Nephron progenitor cell (in vitro differentiated cells): ENCODE measurements at regions not wholly inside any gene's neighbourhood (a gene's known extent, or its start where the extent isn't known, plus 50 kb on each side); places are given as distances from the start of the nearest gene placed in this dataset.
"Not testable (repeated sequence)": the region's sequence is repeated elsewhere in the genome, so short reads cannot be mapped to it uniquely, and the experiment has no call there.

Source experiments
- DNase-seq: peaks from one replicate; pipeline ENCODE4 v3.0.0; 2021
- H3K27ac Mint-ChIP-seq: 2 replicates; pipeline ENCODE4 v1.8.0; 2021; ENCODE audit warnings: mild to moderate bottlenecking, moderate library complexity, mixed read lengths
- H3K27me3 Mint-ChIP-seq: 2 replicates; pipeline ENCODE4 v1.8.0; 2021; ENCODE audit warnings: mild to moderate bottlenecking, low read depth, mixed read lengths; ENCODE audit not compliant: poor library complexity
- H3K36me3 Mint-ChIP-seq: 2 replicates; pipeline ENCODE4 v1.8.0; 2021; ENCODE audit warnings: low read depth, mixed read lengths
- H3K4me1 Mint-ChIP-seq: 2 replicates; pipeline ENCODE4 v1.8.0; 2021; ENCODE audit warnings: mixed read lengths
- H3K4me3 Mint-ChIP-seq: 2 replicates; pipeline ENCODE4 v1.8.0; 2021; ENCODE audit warnings: mild to moderate bottlenecking, moderate library complexity, mixed read lengths
- H3K9me3 Mint-ChIP-seq: 2 replicates; pipeline ENCODE4 v1.8.0; 2021; ENCODE audit warnings: mild to moderate bottlenecking, moderate library complexity, mixed read lengths
- TF ChIP-seq, protein P1 (sequence below): fragments of 200-600 bp; sonication (generic); IDR thresholded peaks from 2 replicates; pipeline ENCODE4 v1.5.0; 2021; ENCODE audit warnings: antibody characterized with exemption

DNA sequence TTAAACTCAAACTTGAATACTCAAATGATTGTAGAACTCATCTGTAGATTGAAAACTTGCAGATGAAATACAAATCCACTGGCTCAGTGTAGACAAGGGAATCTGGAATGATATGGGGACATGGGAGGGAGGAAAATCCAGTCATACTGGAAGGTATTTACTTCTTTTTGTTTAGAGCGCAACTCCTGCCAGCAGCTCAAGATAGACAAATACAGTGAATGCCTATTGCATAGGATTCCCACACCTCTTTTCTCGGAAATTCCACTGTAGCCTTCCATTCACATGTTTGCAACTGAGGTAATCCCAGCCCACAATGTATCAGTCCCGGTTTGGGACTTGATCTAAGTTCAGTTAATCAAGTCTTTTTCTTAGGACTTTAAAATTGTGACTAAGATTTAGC, 311.2 kb downstream of the PTPRC start:
- TF ChIP-seq, protein P1, sequence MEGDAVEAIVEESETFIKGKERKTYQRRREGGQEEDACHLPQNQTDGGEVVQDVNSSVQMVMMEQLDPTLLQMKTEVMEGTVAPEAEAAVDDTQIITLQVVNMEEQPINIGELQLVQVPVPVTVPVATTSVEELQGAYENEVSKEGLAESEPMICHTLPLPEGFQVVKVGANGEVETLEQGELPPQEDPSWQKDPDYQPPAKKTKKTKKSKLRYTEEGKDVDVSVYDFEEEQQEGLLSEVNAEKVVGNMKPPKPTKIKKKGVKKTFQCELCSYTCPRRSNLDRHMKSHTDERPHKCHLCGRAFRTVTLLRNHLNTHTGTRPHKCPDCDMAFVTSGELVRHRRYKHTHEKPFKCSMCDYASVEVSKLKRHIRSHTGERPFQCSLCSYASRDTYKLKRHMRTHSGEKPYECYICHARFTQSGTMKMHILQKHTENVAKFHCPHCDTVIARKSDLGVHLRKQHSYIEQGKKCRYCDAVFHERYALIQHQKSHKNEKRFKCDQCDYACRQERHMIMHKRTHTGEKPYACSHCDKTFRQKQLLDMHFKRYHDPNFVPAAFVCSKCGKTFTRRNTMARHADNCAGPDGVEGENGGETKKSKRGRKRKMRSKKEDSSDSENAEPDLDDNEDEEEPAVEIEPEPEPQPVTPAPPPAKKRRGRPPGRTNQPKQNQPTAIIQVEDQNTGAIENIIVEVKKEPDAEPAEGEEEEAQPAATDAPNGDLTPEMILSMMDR = no peak
- no peak for DNase-seq
- no peak overlapping the region for H3K27ac Mint-ChIP-seq
- H3K4me1 Mint-ChIP-seq = no peaks in the 10 kb centered on the region
- no peaks in the 10 kb centered on the region for H3K36me3 Mint-ChIP-seq
- H3K4me3 Mint-ChIP-seq = no peak overlapping the region
- H3K27me3 Mint-ChIP-seq = no peaks in the 10 kb centered on the region
- peaks cover 10% of the 10 kb centered on the region for H3K9me3 Mint-ChIP-seq

DNA sequence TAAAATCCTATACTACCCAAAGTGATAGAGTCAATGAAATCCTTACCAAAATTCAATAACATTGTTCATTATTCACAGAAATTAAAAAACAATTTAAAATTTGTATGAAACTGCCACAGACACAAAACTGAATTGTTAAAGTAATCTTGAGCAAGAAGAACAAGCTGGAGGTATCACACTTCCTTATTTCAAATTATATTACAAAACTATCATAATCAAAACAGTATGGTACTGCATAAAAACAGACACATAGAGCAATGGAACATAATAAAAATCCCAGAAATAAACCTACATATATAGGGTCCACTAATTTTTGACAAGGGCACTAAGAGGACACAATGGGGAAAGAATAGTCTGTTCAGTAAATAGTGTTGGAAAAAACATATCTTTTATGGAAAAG, 316.2 kb downstream of the PTPRC start:
- H3K4me1 Mint-ChIP-seq = no peaks in the 10 kb centered on the region
- no peaks in the 10 kb centered on the region for H3K36me3 Mint-ChIP-seq
- DNase-seq = no peak
- TF ChIP-seq, protein P1 = no peak
- H3K27me3 Mint-ChIP-seq = no peaks in the 10 kb centered on the region
- H3K4me3 Mint-ChIP-seq = no peak overlapping the region
- no peak overlapping the region for H3K27ac Mint-ChIP-seq
- peaks cover 19% of the 10 kb centered on the region for H3K9me3 Mint-ChIP-seq

DNA sequence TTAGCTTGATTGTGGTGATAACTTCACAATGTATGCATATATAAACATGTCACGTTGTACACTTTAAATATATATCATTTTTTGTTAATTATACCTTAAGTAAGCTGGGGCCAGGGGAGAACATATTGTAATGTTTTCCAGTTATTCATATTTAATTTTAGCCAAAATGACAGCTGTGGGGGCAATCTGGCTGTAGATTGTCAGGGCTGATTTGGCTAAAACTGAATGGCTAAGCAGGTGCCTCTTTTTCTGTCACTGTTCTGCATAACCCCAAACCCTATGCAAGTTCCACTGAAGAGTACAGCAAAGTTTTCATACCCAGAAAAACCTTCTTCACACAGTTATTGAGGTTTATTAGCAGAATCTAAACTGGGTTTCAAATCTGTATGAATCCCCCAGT, 318.2 kb downstream of the PTPRC start:
- H3K9me3 Mint-ChIP-seq = peaks cover 22% of the 10 kb centered on the region
- H3K4me1 Mint-ChIP-seq = no peaks in the 10 kb centered on the region
- no peak for DNase-seq
- H3K27ac Mint-ChIP-seq = no peak overlapping the region
- H3K4me3 Mint-ChIP-seq = no peak overlapping the region
- no peaks in the 10 kb centered on the region for H3K36me3 Mint-ChIP-seq
- TF ChIP-seq, protein P1 = no peak
- H3K27me3 Mint-ChIP-seq = no peaks in the 10 kb centered on the region

DNA sequence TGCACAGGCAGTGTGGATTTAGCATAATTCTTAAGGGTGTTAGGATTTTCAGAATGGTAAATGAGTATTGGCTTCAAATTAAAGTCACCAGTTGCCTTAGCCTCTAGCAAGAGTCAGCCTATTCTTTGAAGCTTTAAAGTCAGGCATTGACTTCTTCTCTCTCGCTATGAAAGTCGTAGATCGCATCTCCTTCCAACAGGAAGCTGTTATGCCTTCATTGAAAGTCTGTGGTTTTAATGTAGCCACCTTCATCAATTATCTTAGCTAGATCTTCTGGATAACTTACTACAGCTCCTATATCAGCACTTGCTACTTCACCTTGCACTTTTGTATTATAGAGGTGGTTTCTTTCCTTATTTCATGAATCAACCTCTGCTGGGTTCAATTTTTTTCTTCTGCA, 320.2 kb downstream of the PTPRC start:
- peaks cover 26% of the 10 kb centered on the region for H3K9me3 Mint-ChIP-seq
- DNase-seq = no peak
- no peaks in the 10 kb centered on the region for H3K4me1 Mint-ChIP-seq
- no peaks in the 10 kb centered on the region for H3K27me3 Mint-ChIP-seq
- TF ChIP-seq, protein P1 = no peak
- no peaks in the 10 kb centered on the region for H3K36me3 Mint-ChIP-seq
- H3K4me3 Mint-ChIP-seq = no peak overlapping the region
- H3K27ac Mint-ChIP-seq = no peak overlapping the region

DNA sequence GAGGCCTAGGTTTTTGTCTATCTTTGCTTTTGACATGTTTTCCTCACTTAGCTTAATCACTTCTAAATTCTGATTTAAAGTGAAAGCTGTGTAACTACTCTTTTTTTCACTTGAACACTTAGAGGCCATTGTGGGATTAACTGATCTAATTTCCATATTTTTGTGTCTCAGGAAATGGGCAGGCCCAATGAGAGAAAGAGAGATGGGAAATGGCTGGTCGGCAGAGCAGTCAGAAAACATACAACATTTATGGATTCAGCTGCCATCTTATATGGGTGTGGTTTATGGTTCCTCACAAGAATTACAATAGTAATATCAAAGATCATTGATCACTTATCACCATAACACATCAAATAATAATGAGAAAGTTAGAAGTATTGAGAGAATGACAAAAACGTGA, 320.8 kb downstream of the PTPRC start:
- H3K4me1 Mint-ChIP-seq = no peaks in the 10 kb centered on the region
- no peak overlapping the region for H3K27ac Mint-ChIP-seq
- peaks cover 20% of the 10 kb centered on the region for H3K9me3 Mint-ChIP-seq
- TF ChIP-seq, protein P1 = no peak
- no peak for DNase-seq
- no peaks in the 10 kb centered on the region for H3K27me3 Mint-ChIP-seq
- H3K4me3 Mint-ChIP-seq = no peak overlapping the region
- H3K36me3 Mint-ChIP-seq = no peaks in the 10 kb centered on the region

DNA sequence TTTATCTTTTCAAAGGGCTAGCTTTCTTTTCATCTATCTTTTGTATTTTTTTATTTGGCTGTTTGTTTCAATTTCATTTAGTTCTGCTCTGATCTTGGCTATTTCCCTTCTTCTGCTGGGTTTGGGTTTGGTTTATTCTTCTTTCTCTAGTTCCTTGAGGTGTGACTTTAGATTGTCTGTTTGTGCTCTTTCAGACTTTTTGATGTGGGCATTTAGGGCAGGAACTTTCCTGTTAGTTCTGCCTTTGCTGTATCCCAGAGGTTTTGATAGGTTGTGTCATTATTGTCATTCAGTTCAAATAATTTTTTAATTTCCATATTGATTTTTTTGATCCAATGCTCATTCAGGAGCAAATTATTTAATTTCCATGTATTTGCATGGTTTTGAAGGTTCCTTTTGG, 325.0 kb downstream of the PTPRC start:
- H3K4me1 Mint-ChIP-seq, H3K9me3 Mint-ChIP-seq, H3K27me3 Mint-ChIP-seq, H3K27ac Mint-ChIP-seq, H3K36me3 Mint-ChIP-seq, H3K4me3 Mint-ChIP-seq, DNase-seq: not testable (repeated sequence)
